ENCODE measurements at regions not wholly inside any gene's neighbourhood (a gene's known extent, or its start where the extent isn't known, plus 50 kb on each side); places are given as distances from the start of the nearest gene placed in this dataset.
"Not testable (repeated sequence)": the region's sequence is repeated elsewhere in the genome, so short reads cannot be mapped to it uniquely, and the experiment has no call there.

DNA sequence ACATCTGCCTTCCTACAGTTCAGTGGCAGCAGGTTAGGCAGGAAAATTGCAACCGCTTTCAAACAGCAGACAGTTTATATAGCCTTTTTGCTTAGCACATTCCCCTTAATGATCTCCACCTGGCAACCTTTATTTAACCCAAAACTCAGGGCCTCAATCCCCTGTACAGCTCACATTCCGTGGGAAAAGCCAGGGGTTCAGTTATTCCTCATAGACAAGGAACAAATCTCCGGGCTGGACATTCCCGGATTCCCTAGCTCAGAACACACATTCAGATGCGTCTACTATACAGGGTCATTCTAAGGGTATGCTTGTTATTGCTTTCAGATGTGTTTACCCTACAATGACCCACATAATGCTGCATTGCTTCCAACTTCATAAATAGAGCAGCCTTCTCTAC, 73.8 kb upstream of the DCN start:
- Histone ChIP-seq H3K4me3 (ENCODE audit: low read depth, low read length) (no peak overlapping the region), H3K4me1 (ENCODE audit: control insufficient read depth, insufficient read depth, low read length) (no peaks in the 10 kb centered on the region), H3K36me3 (ENCODE audit: control insufficient read depth, insufficient read depth, low read length) (no peaks in the 10 kb centered on the region), H3K9ac (ENCODE audit: low read depth, low read length) (no peak overlapping the region), H3K9me3 (ENCODE audit: control insufficient read depth, insufficient read depth, low read length) (no peaks in the 10 kb centered on the region), H3K27me3 (ENCODE audit: control insufficient read depth, insufficient read depth, low read length) (no peaks in the 10 kb centered on the region)

DNA sequence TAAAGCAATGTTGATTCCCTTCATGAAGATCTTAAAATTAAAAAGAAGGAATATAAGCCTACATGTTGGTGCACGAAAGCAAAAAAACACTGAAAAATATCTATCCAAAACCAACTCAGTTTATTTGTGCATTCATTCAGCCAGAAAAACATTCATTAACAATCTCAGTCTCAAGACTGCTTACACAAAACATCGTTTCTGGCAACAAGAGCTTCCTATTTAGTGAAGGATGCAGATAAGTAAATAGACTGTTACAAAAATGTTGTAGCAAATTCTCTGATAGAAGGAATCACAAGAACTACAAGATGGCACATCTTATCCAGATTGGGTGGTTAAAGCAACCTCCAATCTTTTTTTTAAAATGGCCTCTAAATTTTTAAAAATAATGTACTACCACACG, 69.7 kb upstream of the DCN start:
- Histone ChIP-seq H3K9me3 (ENCODE audit: control insufficient read depth, insufficient read depth, low read length) (no peaks in the 10 kb centered on the region), H3K36me3 (ENCODE audit: control insufficient read depth, insufficient read depth, low read length) (no peaks in the 10 kb centered on the region)

DNA sequence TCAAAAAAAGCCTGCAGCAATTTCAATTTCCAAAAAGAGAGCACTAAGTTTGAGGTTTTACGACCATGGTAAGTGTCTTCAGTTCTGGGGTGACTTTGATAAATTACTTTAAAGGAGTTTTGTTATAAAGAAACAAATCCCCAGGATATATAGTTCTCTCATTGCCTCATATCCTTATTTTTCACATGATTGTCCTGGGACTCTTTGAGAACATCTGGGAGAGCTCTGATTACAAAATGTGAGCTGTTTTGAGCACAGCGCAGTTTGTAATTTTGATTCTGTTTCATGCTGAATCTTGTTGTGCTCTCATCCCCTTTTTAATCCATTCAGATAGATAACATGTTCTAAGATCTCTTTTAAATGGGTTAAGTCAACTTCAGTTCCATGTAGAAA, 67.7 kb upstream of the DCN start:
- H3K4me3 ChIP-seq (ENCODE audit: low read depth, low read length), result no peak overlapping the region
- H3K4me1 ChIP-seq (ENCODE audit: control insufficient read depth, insufficient read depth, low read length), result no peaks in the 10 kb centered on the region
- H3K36me3 ChIP-seq (ENCODE audit: control insufficient read depth, insufficient read depth, low read length), result no peaks in the 10 kb centered on the region
- H3K9ac ChIP-seq (ENCODE audit: low read depth, low read length), result no peak overlapping the region
- no peaks in the 10 kb centered on the region for H3K27me3 ChIP-seq (ENCODE audit: control insufficient read depth, insufficient read depth, low read length)
- no peaks in the 10 kb centered on the region for H3K9me3 ChIP-seq (ENCODE audit: control insufficient read depth, insufficient read depth, low read length)

More for the DNA sequence above, 69.7 kb upstream of the DCN start:
- Histone ChIP-seq H3K4me3 (ENCODE audit: low read depth, low read length) (no peak overlapping the region), H3K4me1 (ENCODE audit: control insufficient read depth, insufficient read depth, low read length) (no peaks in the 10 kb centered on the region), H3K9ac (ENCODE audit: low read depth, low read length) (no peak overlapping the region), H3K27me3 (ENCODE audit: control insufficient read depth, insufficient read depth, low read length) (no peaks in the 10 kb centered on the region)

DNA sequence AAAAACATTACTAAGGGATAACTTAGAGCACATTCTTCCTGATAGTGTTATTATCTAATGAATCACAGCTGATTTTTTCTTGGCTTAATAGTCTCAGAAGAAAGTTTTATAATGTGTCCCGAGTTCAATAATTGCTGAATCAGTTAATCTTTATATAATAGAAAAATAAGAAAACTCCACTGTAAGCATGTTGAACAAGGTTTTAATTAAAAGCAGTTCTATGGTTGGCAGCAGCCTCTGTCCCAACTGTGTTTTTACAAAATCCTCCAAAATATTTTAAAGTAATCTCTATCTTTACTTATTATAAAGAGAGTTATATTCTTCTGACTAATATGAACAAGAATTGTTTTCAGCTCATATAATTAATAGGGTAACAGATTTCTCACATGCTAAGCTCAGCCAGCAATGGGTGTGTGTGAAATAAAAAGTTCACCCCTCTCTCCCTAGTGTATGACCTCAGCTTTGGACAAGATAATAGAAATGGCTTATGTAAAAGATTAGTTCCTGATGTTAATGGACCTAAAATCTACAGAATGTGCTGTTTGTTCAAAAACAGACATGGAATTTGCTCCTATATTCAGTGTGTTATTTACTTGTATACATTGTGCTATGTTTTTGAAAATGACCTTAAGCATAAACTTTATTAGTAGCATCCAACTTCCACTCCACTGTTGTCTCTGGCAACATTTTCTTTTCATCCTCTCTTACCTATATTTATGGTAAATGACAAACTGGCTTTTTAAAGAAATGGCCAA, 67.1 kb upstream of the DCN start:
- Histone ChIP-seq H3K4me1 (ENCODE audit: control insufficient read depth, insufficient read depth, low read length) (no peaks in the 10 kb centered on the region), H3K27me3 (ENCODE audit: control insufficient read depth, insufficient read depth, low read length) (no peaks in the 10 kb centered on the region), H3K4me3 (ENCODE audit: low read depth, low read length) (no peak overlapping the region), H3K9ac (ENCODE audit: low read depth, low read length) (no peak overlapping the region), H3K9me3 (ENCODE audit: control insufficient read depth, insufficient read depth, low read length) (no peaks in the 10 kb centered on the region), H3K36me3 (ENCODE audit: control insufficient read depth, insufficient read depth, low read length) (no peaks in the 10 kb centered on the region)

DNA sequence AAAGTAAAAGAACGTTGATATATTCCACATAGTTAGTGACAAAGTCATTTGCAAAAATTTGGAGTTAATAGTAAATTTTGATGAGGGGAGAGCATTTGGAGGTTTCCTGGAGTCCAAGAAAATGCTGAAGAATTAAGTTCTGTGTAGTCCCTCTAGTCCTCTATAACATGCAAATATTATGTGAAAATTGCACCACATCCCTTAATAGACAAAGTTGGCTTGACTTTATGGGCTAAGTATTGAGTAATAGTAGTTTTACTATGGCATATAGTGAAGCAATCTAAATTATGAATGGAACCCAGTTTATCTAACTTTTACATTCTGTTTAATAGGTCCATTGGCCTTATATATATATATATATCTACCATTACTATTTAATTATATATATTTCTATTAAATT, 66.4 kb upstream of the DCN start:
- no peaks in the 10 kb centered on the region for H3K27me3 ChIP-seq (ENCODE audit: control insufficient read depth, insufficient read depth, low read length)
- no peaks in the 10 kb centered on the region for H3K36me3 ChIP-seq (ENCODE audit: control insufficient read depth, insufficient read depth, low read length)
- no peak overlapping the region for H3K4me3 ChIP-seq (ENCODE audit: low read depth, low read length)
- H3K4me1 ChIP-seq (ENCODE audit: control insufficient read depth, insufficient read depth, low read length), result no peaks in the 10 kb centered on the region
- H3K9me3 ChIP-seq (ENCODE audit: control insufficient read depth, insufficient read depth, low read length), result no peaks in the 10 kb centered on the region
- H3K9ac ChIP-seq (ENCODE audit: low read depth, low read length), result no peak overlapping the region

DNA sequence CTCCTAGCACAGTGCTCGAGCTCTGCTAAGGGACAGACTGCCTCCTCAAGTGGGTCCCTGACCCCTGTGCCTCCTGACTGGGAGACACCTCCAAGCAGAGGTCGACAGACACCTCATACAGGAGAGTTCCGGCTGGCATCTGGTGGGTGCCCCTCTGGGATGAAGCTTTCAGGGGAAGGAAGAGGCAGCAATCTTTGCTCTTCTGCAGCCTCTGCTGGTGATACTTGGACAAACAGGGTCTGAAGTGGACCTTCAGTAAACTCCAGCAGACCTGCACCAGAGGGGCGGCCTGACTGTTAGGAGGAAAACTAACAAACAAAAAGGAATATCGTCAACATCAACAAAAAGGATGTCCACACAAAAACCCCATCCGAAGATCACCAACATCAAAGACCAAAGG, 60.6 kb upstream of the DCN start:
- not testable (repeated sequence) for H3K9me3 ChIP-seq (ENCODE audit: control insufficient read depth, insufficient read depth, low read length); H3K4me3 ChIP-seq (ENCODE audit: low read depth, low read length); H3K36me3 ChIP-seq (ENCODE audit: control insufficient read depth, insufficient read depth, low read length); H3K4me1 ChIP-seq (ENCODE audit: control insufficient read depth, insufficient read depth, low read length); H3K9ac ChIP-seq (ENCODE audit: low read depth, low read length); H3K27me3 ChIP-seq (ENCODE audit: control insufficient read depth, insufficient read depth, low read length)

DNA sequence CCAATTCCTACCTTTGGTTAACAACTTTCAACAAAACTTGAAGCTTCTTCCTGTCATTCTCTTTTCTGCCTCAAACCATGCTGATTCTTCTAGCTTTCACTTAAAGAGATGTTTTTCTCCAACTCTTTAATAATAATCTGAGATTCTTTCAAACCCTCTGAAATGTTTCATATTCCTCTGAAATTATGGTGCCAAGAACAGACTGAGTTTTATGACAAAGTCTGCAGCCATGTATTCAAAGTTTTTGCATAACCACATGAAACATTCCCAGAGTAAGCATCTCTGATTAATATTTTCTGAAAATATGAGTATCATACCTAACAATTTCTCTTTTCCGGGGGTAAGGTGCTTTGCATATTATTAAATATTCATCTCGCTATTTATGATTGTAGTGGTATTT, 59.1 kb upstream of the DCN start:
- no peaks in the 10 kb centered on the region for H3K9me3 ChIP-seq (ENCODE audit: control insufficient read depth, insufficient read depth, low read length)
- H3K4me3 ChIP-seq (ENCODE audit: low read depth, low read length), result no peak overlapping the region
- no peaks in the 10 kb centered on the region for H3K36me3 ChIP-seq (ENCODE audit: control insufficient read depth, insufficient read depth, low read length)
- H3K4me1 ChIP-seq (ENCODE audit: control insufficient read depth, insufficient read depth, low read length), result no peaks in the 10 kb centered on the region
- no peaks in the 10 kb centered on the region for H3K27me3 ChIP-seq (ENCODE audit: control insufficient read depth, insufficient read depth, low read length)
- H3K9ac ChIP-seq (ENCODE audit: low read depth, low read length), result no peak overlapping the region

DNA sequence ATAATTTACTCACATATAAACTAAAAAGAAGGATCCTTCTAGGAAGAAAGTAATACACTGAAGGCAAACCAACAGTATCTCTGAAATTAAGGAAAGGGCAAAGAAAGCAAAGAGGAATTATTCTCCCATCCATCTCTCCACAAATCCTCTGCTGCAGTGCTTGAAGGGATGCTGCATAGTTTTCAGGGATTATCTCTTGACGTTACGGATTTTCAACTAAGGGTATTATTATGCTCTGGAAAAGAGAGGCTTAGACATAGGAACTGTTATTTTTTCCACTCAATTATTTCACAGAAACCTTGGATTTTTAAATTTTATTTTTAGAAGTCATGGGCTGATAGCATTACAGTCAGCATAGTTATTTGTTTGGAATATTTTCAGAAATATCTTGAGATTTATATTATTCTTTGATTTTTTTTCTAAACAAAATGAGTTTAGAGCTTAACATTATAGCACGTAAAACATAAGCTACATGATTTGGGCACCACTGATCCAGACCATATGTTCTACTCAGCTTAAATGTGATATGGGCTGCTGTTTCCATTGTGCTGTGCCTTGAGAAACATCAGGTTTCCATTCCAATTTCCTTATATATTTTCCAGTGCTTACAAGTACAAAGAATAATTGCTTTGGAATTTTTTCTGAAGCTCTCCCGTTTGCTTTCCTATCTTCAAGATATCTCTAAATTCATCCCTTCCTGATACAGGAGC, 57.9 kb upstream of the DCN start:
- Histone ChIP-seq H3K9ac (ENCODE audit: low read depth, low read length) (no peak overlapping the region), H3K36me3 (ENCODE audit: control insufficient read depth, insufficient read depth, low read length) (no peaks in the 10 kb centered on the region), H3K9me3 (ENCODE audit: control insufficient read depth, insufficient read depth, low read length) (no peaks in the 10 kb centered on the region), H3K4me3 (ENCODE audit: low read depth, low read length) (no peak overlapping the region), H3K4me1 (ENCODE audit: control insufficient read depth, insufficient read depth, low read length) (no peaks in the 10 kb centered on the region), H3K27me3 (ENCODE audit: control insufficient read depth, insufficient read depth, low read length) (no peaks in the 10 kb centered on the region)

DNA sequence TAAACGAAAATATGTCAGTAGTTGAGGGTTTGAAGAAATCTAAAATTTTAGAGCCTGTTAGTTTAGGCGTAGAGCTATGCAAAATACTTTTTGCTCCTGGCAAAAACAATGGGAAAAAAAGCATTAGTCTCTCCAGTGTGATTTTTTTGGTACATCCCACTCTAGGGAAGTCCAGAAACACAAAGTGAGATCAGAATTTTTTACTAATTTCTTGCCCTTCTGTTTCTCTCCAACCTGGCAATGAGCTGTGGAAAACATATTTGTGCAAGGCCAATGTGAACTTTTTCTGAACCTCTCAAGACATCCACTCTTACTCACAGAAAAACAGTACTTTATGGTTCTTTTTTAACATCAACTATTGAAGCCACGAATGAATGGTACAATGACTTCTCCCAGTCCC, 56.9 kb upstream of the DCN start:
- Histone ChIP-seq H3K36me3 (ENCODE audit: control insufficient read depth, insufficient read depth, low read length) (no peaks in the 10 kb centered on the region), H3K27me3 (ENCODE audit: control insufficient read depth, insufficient read depth, low read length) (no peaks in the 10 kb centered on the region), H3K9ac (ENCODE audit: low read depth, low read length) (no peak overlapping the region), H3K4me1 (ENCODE audit: control insufficient read depth, insufficient read depth, low read length) (no peaks in the 10 kb centered on the region), H3K9me3 (ENCODE audit: control insufficient read depth, insufficient read depth, low read length) (no peaks in the 10 kb centered on the region), H3K4me3 (ENCODE audit: low read depth, low read length) (no peak overlapping the region)

Measured in iPS-15b (cell line).